GM21390 (cell line): ENCODE measurements at regions not wholly inside any gene's neighbourhood (a gene's known extent, or its start where the extent isn't known, plus 50 kb on each side); places are given as distances from the start of the nearest gene placed in this dataset.
"Not testable (repeated sequence)": the region's sequence is repeated elsewhere in the genome, so short reads cannot be mapped to it uniquely, and the experiment has no call there.

ENCODE experiments used
- ATAC-seq: cut with Tn5 transposase; IDR thresholded peaks from one replicate; pipeline ENCODE4 v1.9.1; 2021; ENCODE audit not compliant: unreplicated experiment

GRCh38 chr5:167352801-167353200, 938.6 kb upstream of the WWC1 start:
- no peak for ATAC-seq

- no peak for ATAC-seq
Observed at GRCh38 chr5:167355346-167355745, 936.1 kb upstream of the WWC1 start.

- ATAC-seq = no peak
Observed at GRCh38 chr5:167356374-167356773, 935.1 kb upstream of the WWC1 start.

- ATAC-seq = no peak
Observed at GRCh38 chr5:167358868-167359492, 932.5 kb upstream of the WWC1 start.

GRCh38 chr5:167361795-167362194, 929.6 kb upstream of the WWC1 start:
- no peak for ATAC-seq

- ATAC-seq = no peak
Observed at GRCh38 chr5:167363065-167363464, 928.4 kb upstream of the WWC1 start.

- ATAC-seq = no peak
Observed at GRCh38 chr5:167375125-167375524, 916.3 kb upstream of the WWC1 start.

GRCh38 chr5:167378894-167379723, 912.3 kb upstream of the WWC1 start:
- no peak for ATAC-seq

- ATAC-seq = no peak
Observed at GRCh38 chr5:167381457-167381856, 910.0 kb upstream of the WWC1 start.

- no peak for ATAC-seq
Observed at GRCh38 chr5:167389537-167389936, 901.9 kb upstream of the WWC1 start.

GRCh38 chr5:167391286-167391685, 900.2 kb upstream of the WWC1 start:
- ATAC-seq = not testable (repeated sequence)

- no peak for ATAC-seq
Observed at GRCh38 chr5:167392240-167392639, 899.2 kb upstream of the WWC1 start.

- ATAC-seq = no peak
Observed at GRCh38 chr5:167393358-167393757, 898.1 kb upstream of the WWC1 start.

GRCh38 chr5:167402671-167403070, 888.8 kb upstream of the WWC1 start:
- ATAC-seq = no peak

GRCh38 chr5:167406513-167406912, 884.9 kb upstream of the WWC1 start:
- ATAC-seq = no peak

- no peak for ATAC-seq
Observed at GRCh38 chr5:167412556-167412955, 878.9 kb upstream of the WWC1 start.

GRCh38 chr5:167413506-167413905, 877.9 kb upstream of the WWC1 start:
- no peak for ATAC-seq

GRCh38 chr5:167414611-167415010, 876.8 kb upstream of the WWC1 start:
- ATAC-seq = no peak

- no peak for ATAC-seq
Observed at GRCh38 chr5:167415779-167416746, 875.4 kb upstream of the WWC1 start.

GRCh38 chr5:167417662-167418061, 873.8 kb upstream of the WWC1 start:
- ATAC-seq = no peak

- no peak for ATAC-seq
Observed at GRCh38 chr5:167425161-167425560, 866.3 kb upstream of the WWC1 start.
